ENCODE measurements at regions not wholly inside any gene's neighbourhood (a gene's known extent, or its start where the extent isn't known, plus 50 kb on each side); places are given as distances from the start of the nearest gene placed in this dataset.

DNA sequence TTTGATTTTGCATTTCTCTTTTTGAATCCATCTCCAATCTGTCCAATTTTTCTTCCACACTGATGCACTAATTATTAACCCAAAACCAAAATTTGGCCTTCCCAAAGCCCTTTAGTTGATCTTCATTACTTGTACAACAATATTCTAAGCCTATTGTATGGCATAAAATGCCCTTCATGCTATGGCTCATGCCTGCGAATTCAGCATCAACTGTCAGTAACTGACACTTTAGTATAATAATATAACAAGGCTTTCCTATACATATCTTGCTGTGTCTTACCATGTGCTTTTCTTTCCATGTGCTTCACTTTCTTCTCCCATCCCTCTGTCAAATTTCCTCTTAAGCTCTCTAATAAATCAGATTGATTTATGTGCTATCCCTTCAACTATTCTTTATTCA lies 154.0 kb upstream of the TFPI start:
- no peaks in the 10 kb centered on the region for H3K9me3 ChIP-seq (replicated peaks in 1 of 3)
- DNase-seq: no peak
- H3K27me3 ChIP-seq: no peaks in the 10 kb centered on the region
- H3K36me3 ChIP-seq (replicated peaks in 1 of 2): no peaks in the 10 kb centered on the region
- H3K4me3 ChIP-seq: no peak overlapping the region
- intact Hi-C loops (cut with DNase I): no loop called here
- H3K27ac ChIP-seq: no peak overlapping the region
- TF ChIP-seq, protein P1, sequence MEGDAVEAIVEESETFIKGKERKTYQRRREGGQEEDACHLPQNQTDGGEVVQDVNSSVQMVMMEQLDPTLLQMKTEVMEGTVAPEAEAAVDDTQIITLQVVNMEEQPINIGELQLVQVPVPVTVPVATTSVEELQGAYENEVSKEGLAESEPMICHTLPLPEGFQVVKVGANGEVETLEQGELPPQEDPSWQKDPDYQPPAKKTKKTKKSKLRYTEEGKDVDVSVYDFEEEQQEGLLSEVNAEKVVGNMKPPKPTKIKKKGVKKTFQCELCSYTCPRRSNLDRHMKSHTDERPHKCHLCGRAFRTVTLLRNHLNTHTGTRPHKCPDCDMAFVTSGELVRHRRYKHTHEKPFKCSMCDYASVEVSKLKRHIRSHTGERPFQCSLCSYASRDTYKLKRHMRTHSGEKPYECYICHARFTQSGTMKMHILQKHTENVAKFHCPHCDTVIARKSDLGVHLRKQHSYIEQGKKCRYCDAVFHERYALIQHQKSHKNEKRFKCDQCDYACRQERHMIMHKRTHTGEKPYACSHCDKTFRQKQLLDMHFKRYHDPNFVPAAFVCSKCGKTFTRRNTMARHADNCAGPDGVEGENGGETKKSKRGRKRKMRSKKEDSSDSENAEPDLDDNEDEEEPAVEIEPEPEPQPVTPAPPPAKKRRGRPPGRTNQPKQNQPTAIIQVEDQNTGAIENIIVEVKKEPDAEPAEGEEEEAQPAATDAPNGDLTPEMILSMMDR (IDR thresholded peaks at IDR 0.05): no peak
- TF ChIP-seq POLR2A (IDR thresholded peaks at IDR 0.05): no peak
- WGBS, 4 donors: 88 to 95% (median 92%) methylated on average over 1 of the region's 1 CpG
- H3K4me1 ChIP-seq (replicated peaks in 1 of 2): no peaks in the 10 kb centered on the region

DNA sequence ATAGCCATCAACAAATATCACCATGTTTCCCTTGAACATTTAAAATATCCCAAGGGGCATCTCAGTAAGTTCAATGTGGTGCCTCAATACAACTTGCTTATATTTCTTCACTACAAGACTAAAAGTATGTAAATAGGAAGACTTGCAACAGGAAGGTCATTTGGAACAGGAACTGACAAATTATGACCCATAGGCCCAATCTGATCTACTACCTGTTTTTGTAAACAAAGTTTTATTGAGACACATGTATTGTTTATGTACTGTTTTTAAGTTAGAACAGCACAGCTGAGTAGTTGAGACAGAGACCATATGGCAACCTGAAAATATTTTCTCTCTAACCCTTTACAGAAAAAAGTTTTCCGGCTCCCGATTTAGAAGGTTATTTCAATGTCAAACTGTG lies 154.8 kb upstream of the TFPI start:
- intact Hi-C loops (cut with DNase I): no loop called here
- Histone ChIP-seq H3K27me3 (no peaks in the 10 kb centered on the region), H3K4me3 (no peak overlapping the region), H3K4me1 (replicated peaks in 1 of 2) (no peaks in the 10 kb centered on the region), H3K36me3 (replicated peaks in 1 of 2) (no peaks in the 10 kb centered on the region), H3K9me3 (replicated peaks in 1 of 3) (no peaks in the 10 kb centered on the region), H3K27ac (no peak overlapping the region)
- TF ChIP-seq POLR2A (IDR thresholded peaks at IDR 0.05): no peak
- TF ChIP-seq, protein P1 (IDR thresholded peaks at IDR 0.05): no peak
- WGBS, 4 donors: 69 to 75% (median 71%) methylated on average over 2 of the region's 2 CpGs
- DNase-seq: no peak

DNA sequence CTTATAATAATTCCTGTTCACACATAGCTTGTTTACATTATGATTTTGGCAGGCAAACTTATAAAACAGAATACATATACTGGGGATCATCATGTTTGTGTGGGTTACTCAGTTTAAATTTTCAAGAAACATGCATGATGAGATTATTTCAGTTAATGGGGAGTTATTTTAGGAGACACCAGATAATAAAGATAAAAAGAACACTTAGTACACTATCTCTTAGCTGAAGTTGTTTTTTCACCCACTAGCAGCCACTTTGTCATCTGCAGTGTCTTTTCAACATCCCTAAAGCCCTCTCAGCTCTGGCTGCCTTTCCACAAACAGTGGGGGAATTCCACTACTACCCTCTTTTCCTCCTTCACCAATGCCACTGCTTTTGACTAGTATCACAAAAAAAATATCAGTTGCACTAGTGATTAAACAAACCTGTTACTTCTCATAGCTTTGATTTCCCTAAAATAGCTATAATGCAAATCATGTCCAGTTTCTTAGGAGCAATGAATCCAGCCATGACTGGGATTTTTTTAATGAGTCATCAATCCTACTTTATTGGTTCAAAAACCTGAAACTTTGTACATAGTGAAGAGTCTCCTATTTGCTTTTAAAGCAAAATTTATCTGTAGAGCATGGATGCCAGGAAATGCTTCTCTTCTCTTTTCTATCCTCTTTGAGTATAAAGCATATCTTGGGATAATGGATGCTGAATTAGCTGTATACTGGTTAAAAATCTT lies 156.7 kb upstream of the TFPI start:
- TF ChIP-seq, protein P1 (IDR thresholded peaks at IDR 0.05): no peak
- TF ChIP-seq POLR2A (IDR thresholded peaks at IDR 0.05): no peak
- no peak overlapping the region for H3K4me3 ChIP-seq
- H3K27me3 ChIP-seq: no peaks in the 10 kb centered on the region
- no peak for DNase-seq
- H3K27ac ChIP-seq: no peak overlapping the region
- intact Hi-C loops (cut with DNase I): no loop called here
- no peaks in the 10 kb centered on the region for H3K9me3 ChIP-seq (replicated peaks in 1 of 3)
- no peaks in the 10 kb centered on the region for H3K36me3 ChIP-seq (replicated peaks in 1 of 2)
- H3K4me1 ChIP-seq (replicated peaks in 1 of 2): no peaks in the 10 kb centered on the region

DNA sequence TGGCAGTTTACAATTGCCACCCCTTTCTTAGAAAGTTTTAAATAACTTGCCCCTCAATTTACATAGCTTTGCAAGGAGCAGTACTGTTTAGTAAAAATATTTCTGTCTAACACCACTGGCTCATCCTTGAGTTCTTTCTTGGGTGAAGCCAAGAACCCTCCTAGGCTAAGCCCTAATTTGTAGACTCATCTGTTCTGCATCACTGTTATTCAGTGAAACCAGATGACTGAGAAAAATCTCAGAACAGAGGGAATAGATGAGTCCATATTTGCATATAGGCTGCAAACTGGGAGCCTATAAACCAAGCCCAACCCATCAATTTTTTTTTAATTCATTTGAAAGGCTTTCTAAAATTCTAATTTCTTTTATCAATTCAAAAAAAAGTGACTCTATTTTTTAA lies 161.4 kb upstream of the TFPI start:
- Histone ChIP-seq H3K4me1 (replicated peaks in 1 of 2) (no peaks in the 10 kb centered on the region), H3K4me3 (no peak overlapping the region), H3K27me3 (no peaks in the 10 kb centered on the region), H3K36me3 (replicated peaks in 1 of 2) (no peaks in the 10 kb centered on the region), H3K27ac (no peak overlapping the region), H3K9me3 (replicated peaks in 1 of 3) (no peaks in the 10 kb centered on the region)
- no peak for DNase-seq
- intact Hi-C loops (cut with DNase I): no loop called here
- no peak for TF ChIP-seq POLR2A (IDR thresholded peaks at IDR 0.05)
- TF ChIP-seq, protein P1 (IDR thresholded peaks at IDR 0.05): no peak

Data from adrenal gland (tissue), 9 donors.